CD4-positive, CD25-positive, alpha-beta regulatory T cell (primary cell): ENCODE measurements at regions not wholly inside any gene's neighbourhood (a gene's known extent, or its start where the extent isn't known, plus 50 kb on each side); places are given as distances from the start of the nearest gene placed in this dataset.

Experiments
- ATAC-seq, 2 donors: fragments of 150-1000 bp; cut with Tn5 transposase; one replicate each; pipeline ENCODE4 v1.10.0; 2021; ENCODE audit warnings: low read depth in 2 of 2, moderate number of reproducible peaks in 2 of 2, moderate library complexity in 1 of 2
- DNase-seq, 3 donors: peaks; one replicate each; pipeline versions ENCODE4 v3.0.0 to v3.0.0-alpha.2; 2012 to 2022; ENCODE audit warnings: mixed read lengths in 1 of 3
- H3K27ac ChIP-seq: one replicate; pipeline ENCODE4 v1.7.0; 2013; ENCODE audit warnings: mild to moderate bottlenecking, low read length; ENCODE audit not compliant: insufficient read depth, poor library complexity, severe bottlenecking
- H3K27me3 ChIP-seq: one replicate; pipeline ENCODE4 v1.7.0; 2013; ENCODE audit warnings: low read length; ENCODE audit not compliant: control insufficient read depth, insufficient read depth
- H3K36me3 ChIP-seq: one replicate; pipeline ENCODE4 v1.7.0; 2013; ENCODE audit warnings: mild to moderate bottlenecking, low read length, moderate library complexity; ENCODE audit not compliant: control insufficient read depth, insufficient read depth
- H3K4me1 ChIP-seq: 2 replicates; pipeline ENCODE4 v1.7.0; 2013; ENCODE audit warnings: mild to moderate bottlenecking, low read length; ENCODE audit not compliant: insufficient read depth, control insufficient read depth, poor library complexity, severe bottlenecking
- H3K4me3 ChIP-seq: one replicate; pipeline ENCODE4 v1.7.0; 2013; ENCODE audit warnings: low read depth, mild to moderate bottlenecking, low read length, moderate library complexity
- H3K9me3 ChIP-seq, 2 experiments: 1 replicate in 1 of 2; 2 replicates in 1 of 2; pipeline ENCODE4 v1.7.0; 2013; ENCODE audit warnings: low read length in 2 of 2, mild to moderate bottlenecking in 1 of 2, moderate library complexity in 1 of 2; ENCODE audit not compliant: control insufficient read depth in 2 of 2
- H3K27ac Mint-ChIP-seq, 3 donors: one replicate each; pipeline ENCODE4 v1.8.0; 2020 to 2022; ENCODE audit warnings: mild to moderate bottlenecking in 3 of 3, mixed read lengths in 3 of 3, moderate library complexity in 2 of 3
- H3K27me3 Mint-ChIP-seq: one replicate; pipeline ENCODE4 v1.8.0; 2022; ENCODE audit warnings: mild to moderate bottlenecking, mixed read lengths
- H3K36me3 Mint-ChIP-seq: one replicate; pipeline ENCODE4 v1.8.0; 2020; ENCODE audit warnings: mixed read lengths
- H3K4me1 Mint-ChIP-seq, 4 donors: one replicate each; pipeline ENCODE4 v1.8.0; 2020 to 2022; ENCODE audit warnings: mixed read lengths in 4 of 4, mild to moderate bottlenecking in 1 of 4
- H3K4me3 Mint-ChIP-seq, 4 donors: one replicate each; pipeline ENCODE4 v1.8.0; 2020 to 2022; ENCODE audit warnings: mild to moderate bottlenecking in 4 of 4, mixed read lengths in 4 of 4, moderate library complexity in 3 of 4
- H3K9me3 Mint-ChIP-seq, 7 donors: one replicate each; pipeline ENCODE4 v1.8.0; 2020 to 2022; ENCODE audit warnings: mixed read lengths in 7 of 7, mild to moderate bottlenecking in 3 of 7, moderate library complexity in 2 of 7

DNA sequence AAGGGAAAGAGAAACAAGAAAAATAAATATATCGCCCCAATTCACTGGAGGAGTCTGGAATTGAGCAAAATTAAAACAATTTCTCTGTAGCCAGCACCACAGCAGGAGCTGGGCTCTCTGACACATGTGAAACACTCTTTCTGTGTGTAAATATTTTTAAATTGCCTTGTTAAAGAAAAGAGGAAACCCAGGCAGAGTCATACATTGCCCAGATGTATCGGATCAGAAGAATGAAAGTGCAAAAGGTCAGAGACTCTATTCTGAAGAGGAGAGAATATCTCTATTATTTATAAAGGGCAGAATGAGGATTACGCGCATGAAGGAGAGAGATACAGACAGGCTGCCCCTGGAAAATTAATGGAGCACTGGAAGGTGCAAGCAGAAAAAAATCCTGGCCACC lies 127.0 kb upstream of the MAN1A1 start:
- Mint-ChIP-seq H3K9me3 (peaks cover 0 to 6% (median 3%) of the 10 kb centered on the region in 7 donors), H3K27ac (no peak overlapping the region), H3K27me3 (peaks cover 4% of the 10 kb centered on the region), H3K36me3 (no peaks in the 10 kb centered on the region), H3K4me1 (no peaks in the 10 kb centered on the region), H3K4me3 (no peak overlapping the region)
- no peak overlapping the region for H3K4me3 ChIP-seq
- H3K27ac ChIP-seq, result no peak overlapping the region
- no peak for DNase-seq
- H3K27me3 ChIP-seq, result peaks cover 7% of the 10 kb centered on the region
- no peaks in the 10 kb centered on the region for H3K36me3 ChIP-seq
- no peaks in the 10 kb centered on the region for H3K9me3 ChIP-seq
- H3K4me1 ChIP-seq, result no peaks in the 10 kb centered on the region
- ATAC-seq, result no peak

DNA sequence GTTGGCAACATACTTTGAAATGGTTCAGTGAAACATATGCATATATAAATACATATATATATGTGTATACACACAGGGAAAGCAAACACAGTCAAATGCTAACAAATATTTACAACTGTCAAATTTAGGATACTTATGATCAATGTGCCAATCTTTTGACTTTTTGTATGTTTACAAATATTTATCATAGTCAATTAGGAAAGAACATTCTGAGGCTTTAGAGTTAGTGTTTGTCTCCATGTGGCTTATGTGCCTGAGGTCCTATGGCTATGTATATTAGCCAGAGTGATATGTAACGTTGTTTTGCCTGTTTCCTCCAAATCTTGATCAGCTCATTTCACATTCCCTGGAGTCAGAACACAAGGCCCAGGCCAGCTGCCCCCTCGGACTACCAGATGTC lies 126.5 kb upstream of the MAN1A1 start:
- DNase-seq (no peak), ATAC-seq (no peak)
- H3K4me1 Mint-ChIP-seq, result peaks cover 0 to 4% (median 1%) of the 10 kb centered on the region in 4 donors
- H3K36me3 Mint-ChIP-seq, result no peaks in the 10 kb centered on the region
- H3K27me3 Mint-ChIP-seq, result peaks cover 4% of the 10 kb centered on the region
- Histone ChIP-seq H3K27me3 (peaks cover 7% of the 10 kb centered on the region), H3K36me3 (no peaks in the 10 kb centered on the region), H3K9me3 (no peaks in the 10 kb centered on the region), H3K4me3 (no peak overlapping the region), H3K27ac (no peak overlapping the region), H3K4me1 (no peaks in the 10 kb centered on the region)
- H3K9me3 Mint-ChIP-seq, result peaks cover 0 to 6% (median 3%) of the 10 kb centered on the region in 7 donors
- H3K27ac Mint-ChIP-seq, result peak overlapping the region in 1 of 3 donors; percentile 18
- H3K4me3 Mint-ChIP-seq, result no peak overlapping the region

GRCh38 chr6:119470893-119471542 lies 121.5 kb upstream of the MAN1A1 start:
- H3K4me1 ChIP-seq, result no peaks in the 10 kb centered on the region
- H3K9me3 ChIP-seq, result no peaks in the 10 kb centered on the region
- no peaks in the 10 kb centered on the region for H3K36me3 ChIP-seq
- peaks cover 4 to 40% (median 13%) of the 10 kb centered on the region in 4 donors for H3K4me1 Mint-ChIP-seq
- ATAC-seq, result no peak
- peak overlapping the region in 3 of 4 donors; percentile 22 to 60 (median 42) for H3K4me3 Mint-ChIP-seq
- DNase-seq, result no peak
- H3K27me3 Mint-ChIP-seq, result no peaks in the 10 kb centered on the region
- no peaks in the 10 kb centered on the region for H3K36me3 Mint-ChIP-seq
- H3K27ac Mint-ChIP-seq, result no peak overlapping the region
- no peak overlapping the region for H3K27ac ChIP-seq
- H3K4me3 ChIP-seq, result peak overlapping the region; percentile 52
- H3K9me3 Mint-ChIP-seq, result peaks cover 0 to 7% (median 3%) of the 10 kb centered on the region in 7 donors
- H3K27me3 ChIP-seq, result peaks cover 7% of the 10 kb centered on the region

DNA sequence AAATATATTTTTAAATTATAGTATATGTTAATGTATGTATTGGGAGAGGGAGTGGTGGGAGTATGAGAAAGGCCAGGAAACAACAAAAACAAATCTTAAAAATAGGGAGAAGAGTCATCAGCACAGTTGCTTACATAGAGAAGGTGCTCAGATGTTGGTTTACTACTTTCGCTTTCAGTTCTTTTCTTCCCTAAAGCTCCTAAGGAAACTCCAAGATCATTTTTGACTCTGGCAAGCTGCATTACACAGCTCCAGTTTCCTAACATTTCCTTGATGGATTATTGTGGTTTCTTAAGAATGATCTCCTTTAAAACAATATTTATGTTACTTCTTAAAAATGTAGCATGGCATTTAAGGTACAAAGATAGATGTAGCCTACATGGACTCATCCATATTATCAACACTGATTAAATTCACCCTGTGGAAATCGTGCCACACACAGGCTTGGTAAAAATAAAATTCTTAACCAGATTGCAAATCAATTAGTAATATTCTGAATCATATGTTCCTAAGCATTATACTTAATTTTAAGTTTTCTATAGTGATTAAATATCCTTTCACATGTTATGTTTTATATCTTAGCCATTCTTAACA lies 118.0 kb upstream of the MAN1A1 start:
- H3K4me1 ChIP-seq, result peaks cover 16% of the 10 kb centered on the region
- no peaks in the 10 kb centered on the region for H3K36me3 ChIP-seq
- H3K27ac Mint-ChIP-seq, result no peak overlapping the region
- no peak overlapping the region for H3K27ac ChIP-seq
- peaks cover 2% of the 10 kb centered on the region for H3K27me3 ChIP-seq
- H3K9me3 Mint-ChIP-seq, result peaks cover 0 to 6% (median under 1%) of the 10 kb centered on the region in 7 donors
- no peak overlapping the region for H3K4me3 Mint-ChIP-seq
- no peaks in the 10 kb centered on the region for H3K9me3 ChIP-seq
- ATAC-seq (no peak), DNase-seq (no peak)
- peaks cover 3% of the 10 kb centered on the region for H3K36me3 Mint-ChIP-seq
- H3K4me1 Mint-ChIP-seq, result peaks cover 11 to 58% (median 24%) of the 10 kb centered on the region in 4 donors
- H3K27me3 Mint-ChIP-seq, result no peaks in the 10 kb centered on the region
- peak overlapping the region; percentile 45 for H3K4me3 ChIP-seq

GRCh38 chr6:119466226-119466625 lies 116.7 kb upstream of the MAN1A1 start:
- no peak for DNase-seq
- Mint-ChIP-seq H3K27ac (no peak overlapping the region), H3K4me1 (peaks cover 14 to 65% (median 26%) of the 10 kb centered on the region in 4 donors), H3K9me3 (peaks cover 0 to 4% (median 3%) of the 10 kb centered on the region in 7 donors), H3K27me3 (no peaks in the 10 kb centered on the region), H3K4me3 (no peak overlapping the region), H3K36me3 (peaks cover 3% of the 10 kb centered on the region)
- Histone ChIP-seq H3K36me3 (no peaks in the 10 kb centered on the region), H3K9me3 (peaks cover 0 to under 1% of the 10 kb centered on the region in 2 experiments), H3K4me1 (peaks cover 23% of the 10 kb centered on the region), H3K4me3 (no peak overlapping the region), H3K27ac (no peak overlapping the region), H3K27me3 (no peaks in the 10 kb centered on the region)
- ATAC-seq, result no peak

DNA sequence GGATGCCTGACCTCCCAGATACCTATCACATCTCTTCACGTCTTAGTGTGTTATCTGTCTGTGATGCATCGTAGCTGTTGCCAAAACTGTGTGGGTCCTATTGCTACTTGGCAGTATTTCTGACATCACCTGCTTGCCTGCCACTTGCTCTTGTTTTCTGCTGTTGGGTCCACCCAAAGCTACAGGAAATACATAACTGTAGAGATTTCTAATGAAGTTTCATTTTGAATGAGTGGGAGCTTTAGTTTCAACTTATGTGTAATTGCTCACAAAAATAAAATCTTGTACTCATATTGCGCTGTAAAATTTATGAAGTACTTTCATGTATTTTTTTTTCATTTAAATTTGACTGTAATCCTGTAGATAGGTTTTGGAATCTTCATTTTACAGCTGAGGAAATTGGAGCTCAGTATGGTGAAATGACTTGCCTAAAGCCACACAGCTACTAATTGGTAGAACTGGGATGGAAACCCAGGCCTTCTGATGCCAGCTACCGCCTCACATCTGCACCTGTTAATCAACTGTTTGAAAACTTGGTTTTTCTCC lies 113.6 kb upstream of the MAN1A1 start:
- Histone ChIP-seq H3K4me1 (peaks cover 23% of the 10 kb centered on the region), H3K36me3 (no peaks in the 10 kb centered on the region), H3K27ac (peak overlapping the region; percentile 70), H3K9me3 (peaks cover 3 to 10% of the 10 kb centered on the region in 2 experiments), H3K27me3 (no peaks in the 10 kb centered on the region), H3K4me3 (peak overlapping the region; percentile 49)
- no peaks in the 10 kb centered on the region for H3K27me3 Mint-ChIP-seq
- DNase-seq, result peak in 2 of 3 donors; percentile 48 to 91
- peaks cover 3% of the 10 kb centered on the region for H3K36me3 Mint-ChIP-seq
- H3K4me1 Mint-ChIP-seq, result peaks cover 14 to 43% (median 23%) of the 10 kb centered on the region in 4 donors
- peak; percentile 77 to 79 for ATAC-seq
- H3K27ac Mint-ChIP-seq, result peak overlapping the region; percentile 73 to 88 (median 87)
- peak overlapping the region; percentile 9 to 66 (median 22) for H3K4me3 Mint-ChIP-seq
- peaks cover 3 to 12% (median 6%) of the 10 kb centered on the region in 7 donors for H3K9me3 Mint-ChIP-seq

DNA sequence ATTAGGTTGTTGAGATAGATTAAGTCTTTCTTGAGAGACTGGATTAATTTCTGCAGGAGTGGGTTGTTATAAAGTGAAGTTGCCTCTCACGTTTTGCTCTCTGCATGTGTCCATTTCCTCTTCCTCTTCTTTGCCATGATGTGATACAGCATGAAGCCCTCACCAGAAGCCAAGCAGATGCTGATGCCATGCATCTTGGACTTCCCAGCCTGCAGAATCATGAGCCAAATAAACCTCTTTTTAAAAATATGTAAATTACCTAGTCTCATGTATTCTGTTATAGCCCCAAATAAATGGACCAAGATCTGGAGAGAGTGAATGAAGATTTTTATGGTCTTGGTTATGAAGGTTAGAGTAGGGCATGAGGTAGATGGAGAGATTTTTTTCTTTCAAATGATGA lies 111.6 kb upstream of the MAN1A1 start:
- peaks cover 3 to 12% (median 6%) of the 10 kb centered on the region in 7 donors for H3K9me3 Mint-ChIP-seq
- H3K36me3 ChIP-seq, result no peaks in the 10 kb centered on the region
- peaks cover 3% of the 10 kb centered on the region for H3K36me3 Mint-ChIP-seq
- H3K4me1 ChIP-seq, result peaks cover 23% of the 10 kb centered on the region
- no peak overlapping the region for H3K27ac Mint-ChIP-seq
- H3K9me3 ChIP-seq, result peaks cover 3 to 10% of the 10 kb centered on the region in 2 experiments
- DNase-seq, result no peak
- H3K27me3 ChIP-seq, result peaks cover 1% of the 10 kb centered on the region
- peaks cover 10 to 27% (median 19%) of the 10 kb centered on the region in 4 donors for H3K4me1 Mint-ChIP-seq
- H3K4me3 ChIP-seq, result no peak overlapping the region
- no peak for ATAC-seq
- no peaks in the 10 kb centered on the region for H3K27me3 Mint-ChIP-seq
- H3K27ac ChIP-seq, result no peak overlapping the region
- peak overlapping the region in 1 of 4 donors; percentile 45 for H3K4me3 Mint-ChIP-seq
